GM23338 (cell line): ENCODE measurements at regions not wholly inside any gene's neighbourhood (a gene's known extent, or its start where the extent isn't known, plus 50 kb on each side); places are given as distances from the start of the nearest gene placed in this dataset.

Experiments used
- ATAC-seq: fragments of 200-7000 bp; cut with Tn5 transposase; 3 replicates; pipeline ENCODE4 v1.9.1; 2020
- DNase-seq: peaks from one replicate; pipeline ENCODE4 v3.0.0-alpha.2; 2015; ENCODE audit warnings: low spot score
- H2AFZ ChIP-seq: fragments of 200-600 bp; sonication (generic); 2 replicates; pipeline ENCODE4 v1.8.0; 2016; ENCODE audit warnings: antibody characterized with exemption, mild to moderate bottlenecking, moderate library complexity
- H3F3A ChIP-seq: fragments of 200-600 bp; sonication (generic); replicated peaks from 2 replicates; pipeline ENCODE4 v1.8.0; 2017; ENCODE audit warnings: antibody characterized with exemption, mixed run types, low read depth
- H3K27ac ChIP-seq: fragments of 200-600 bp; sonication (generic); 2 replicates; pipeline ENCODE4 v1.6.1; 2016; ENCODE audit warnings: low read depth
- H3K27me3 ChIP-seq: fragments of 200-600 bp; sonication (generic); 2 replicates; pipeline ENCODE4 v1.8.0; 2016; ENCODE audit warnings: mild to moderate bottlenecking, mixed run types, moderate library complexity; ENCODE audit not compliant: insufficient read depth
- H3K36me3 ChIP-seq: fragments of 200-600 bp; sonication (generic); 2 replicates; pipeline ENCODE4 v1.8.0; 2016; ENCODE audit warnings: mild to moderate bottlenecking; ENCODE audit not compliant: insufficient read depth
- H3K4me1 ChIP-seq: fragments of 200-600 bp; sonication (generic); 2 replicates; pipeline ENCODE4 v1.8.0; 2016; ENCODE audit warnings: mild to moderate bottlenecking, moderate library complexity; ENCODE audit not compliant: insufficient read depth
- H3K4me2 ChIP-seq: fragments of 200-600 bp; sonication (generic); 2 replicates; pipeline ENCODE4 v1.7.1; 2017; ENCODE audit warnings: mixed run types
- H3K4me3 ChIP-seq: fragments of 200-600 bp; sonication (generic); 2 replicates; pipeline ENCODE4 v1.6.1; 2016; ENCODE audit warnings: mixed run types
- H3K79me2 ChIP-seq: fragments of 200-600 bp; sonication (generic); replicated peaks from 2 replicates; pipeline ENCODE4 v1.8.0; 2017; ENCODE audit warnings: mild to moderate bottlenecking; ENCODE audit not compliant: insufficient read depth
- H3K9me2 ChIP-seq: fragments of 200-600 bp; sonication (generic); 2 replicates; pipeline ENCODE4 v1.8.0; 2017; ENCODE audit not compliant: insufficient read depth
- H4K20me1 ChIP-seq: fragments of 200-600 bp; sonication (generic); replicated peaks from 2 replicates; pipeline ENCODE4 v1.8.0; 2017; ENCODE audit warnings: mild to moderate bottlenecking; ENCODE audit not compliant: insufficient read depth
- H3K27ac Mint-ChIP-seq: 2 replicates; pipeline ENCODE4 v1.8.0; 2020; ENCODE audit warnings: inconsistent platforms, mild to moderate bottlenecking, moderate library complexity, mixed read lengths
- H3K27me3 Mint-ChIP-seq: 3 replicates; pipeline ENCODE4 v1.8.0; 2022; ENCODE audit warnings: low read depth, mild to moderate bottlenecking, moderate library complexity, mixed read lengths, inconsistent platforms; ENCODE audit not compliant: insufficient read depth, poor library complexity
- H3K36me3 Mint-ChIP-seq: 3 replicates; pipeline ENCODE4 v1.8.0; 2021; ENCODE audit warnings: low read depth, mild to moderate bottlenecking, inconsistent platforms, moderate library complexity, mixed read lengths
- H3K4me1 Mint-ChIP-seq: 3 replicates; pipeline ENCODE4 v1.8.0; 2020; ENCODE audit warnings: mild to moderate bottlenecking, inconsistent platforms, mixed read lengths
- H3K4me3 Mint-ChIP-seq: 3 replicates; pipeline ENCODE4 v1.8.0; 2021; ENCODE audit warnings: moderate library complexity, mild to moderate bottlenecking, inconsistent platforms, mixed read lengths
- H3K9me3 Mint-ChIP-seq: 3 replicates; pipeline ENCODE4 v1.8.0; 2020; ENCODE audit warnings: moderate library complexity, mild to moderate bottlenecking, inconsistent platforms, mixed read lengths
- ETS1 ChIP-seq: IDR thresholded peaks from 2 replicates; pipeline ENCODE4 v1.6.1; 2016; ENCODE audit warnings: antibody characterized with exemption
- ZNF114 ChIP-seq: fragments of 250-450 bp; sonication (Bioruptor Pico); IDR thresholded peaks from 2 replicates; pipeline ENCODE4 v1.5.0; 2020; ENCODE audit warnings: mild to moderate bottlenecking, moderate library complexity
- ZNF331 ChIP-seq: fragments of 250-450 bp; sonication (Bioruptor Pico); IDR thresholded peaks from 2 replicates; pipeline ENCODE4 v1.5.0; 2020; ENCODE audit warnings: low read depth, mild to moderate bottlenecking, moderate library complexity
- TF ChIP-seq, protein P1 (sequence below): fragments of 250-450 bp; sonication (Bioruptor Pico); IDR thresholded peaks from 2 replicates; pipeline ENCODE4 v1.5.0; 2020; ENCODE audit warnings: mild to moderate bottlenecking, moderate library complexity

DNA sequence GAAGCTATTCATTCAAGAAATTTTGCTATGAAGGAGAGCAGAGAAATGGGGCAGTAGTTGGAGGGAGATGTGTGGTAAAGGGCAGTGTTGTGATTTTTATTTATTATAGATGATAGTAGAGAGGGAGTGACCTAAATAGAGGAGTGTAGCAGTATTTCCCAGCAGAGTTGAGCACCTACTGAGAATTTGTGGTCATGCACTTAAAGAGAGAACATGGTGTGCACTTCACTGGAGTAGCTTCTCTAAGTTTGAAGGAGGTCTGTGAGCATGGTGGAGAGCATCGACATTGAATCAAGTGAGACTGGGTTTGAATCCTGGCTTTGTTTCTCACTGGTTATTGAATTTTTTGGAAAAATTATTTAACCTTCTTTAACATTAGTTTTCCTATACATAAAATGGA lies 129.2 kb downstream of the AQP4 start (continued):
- TF ChIP-seq, protein P1, sequence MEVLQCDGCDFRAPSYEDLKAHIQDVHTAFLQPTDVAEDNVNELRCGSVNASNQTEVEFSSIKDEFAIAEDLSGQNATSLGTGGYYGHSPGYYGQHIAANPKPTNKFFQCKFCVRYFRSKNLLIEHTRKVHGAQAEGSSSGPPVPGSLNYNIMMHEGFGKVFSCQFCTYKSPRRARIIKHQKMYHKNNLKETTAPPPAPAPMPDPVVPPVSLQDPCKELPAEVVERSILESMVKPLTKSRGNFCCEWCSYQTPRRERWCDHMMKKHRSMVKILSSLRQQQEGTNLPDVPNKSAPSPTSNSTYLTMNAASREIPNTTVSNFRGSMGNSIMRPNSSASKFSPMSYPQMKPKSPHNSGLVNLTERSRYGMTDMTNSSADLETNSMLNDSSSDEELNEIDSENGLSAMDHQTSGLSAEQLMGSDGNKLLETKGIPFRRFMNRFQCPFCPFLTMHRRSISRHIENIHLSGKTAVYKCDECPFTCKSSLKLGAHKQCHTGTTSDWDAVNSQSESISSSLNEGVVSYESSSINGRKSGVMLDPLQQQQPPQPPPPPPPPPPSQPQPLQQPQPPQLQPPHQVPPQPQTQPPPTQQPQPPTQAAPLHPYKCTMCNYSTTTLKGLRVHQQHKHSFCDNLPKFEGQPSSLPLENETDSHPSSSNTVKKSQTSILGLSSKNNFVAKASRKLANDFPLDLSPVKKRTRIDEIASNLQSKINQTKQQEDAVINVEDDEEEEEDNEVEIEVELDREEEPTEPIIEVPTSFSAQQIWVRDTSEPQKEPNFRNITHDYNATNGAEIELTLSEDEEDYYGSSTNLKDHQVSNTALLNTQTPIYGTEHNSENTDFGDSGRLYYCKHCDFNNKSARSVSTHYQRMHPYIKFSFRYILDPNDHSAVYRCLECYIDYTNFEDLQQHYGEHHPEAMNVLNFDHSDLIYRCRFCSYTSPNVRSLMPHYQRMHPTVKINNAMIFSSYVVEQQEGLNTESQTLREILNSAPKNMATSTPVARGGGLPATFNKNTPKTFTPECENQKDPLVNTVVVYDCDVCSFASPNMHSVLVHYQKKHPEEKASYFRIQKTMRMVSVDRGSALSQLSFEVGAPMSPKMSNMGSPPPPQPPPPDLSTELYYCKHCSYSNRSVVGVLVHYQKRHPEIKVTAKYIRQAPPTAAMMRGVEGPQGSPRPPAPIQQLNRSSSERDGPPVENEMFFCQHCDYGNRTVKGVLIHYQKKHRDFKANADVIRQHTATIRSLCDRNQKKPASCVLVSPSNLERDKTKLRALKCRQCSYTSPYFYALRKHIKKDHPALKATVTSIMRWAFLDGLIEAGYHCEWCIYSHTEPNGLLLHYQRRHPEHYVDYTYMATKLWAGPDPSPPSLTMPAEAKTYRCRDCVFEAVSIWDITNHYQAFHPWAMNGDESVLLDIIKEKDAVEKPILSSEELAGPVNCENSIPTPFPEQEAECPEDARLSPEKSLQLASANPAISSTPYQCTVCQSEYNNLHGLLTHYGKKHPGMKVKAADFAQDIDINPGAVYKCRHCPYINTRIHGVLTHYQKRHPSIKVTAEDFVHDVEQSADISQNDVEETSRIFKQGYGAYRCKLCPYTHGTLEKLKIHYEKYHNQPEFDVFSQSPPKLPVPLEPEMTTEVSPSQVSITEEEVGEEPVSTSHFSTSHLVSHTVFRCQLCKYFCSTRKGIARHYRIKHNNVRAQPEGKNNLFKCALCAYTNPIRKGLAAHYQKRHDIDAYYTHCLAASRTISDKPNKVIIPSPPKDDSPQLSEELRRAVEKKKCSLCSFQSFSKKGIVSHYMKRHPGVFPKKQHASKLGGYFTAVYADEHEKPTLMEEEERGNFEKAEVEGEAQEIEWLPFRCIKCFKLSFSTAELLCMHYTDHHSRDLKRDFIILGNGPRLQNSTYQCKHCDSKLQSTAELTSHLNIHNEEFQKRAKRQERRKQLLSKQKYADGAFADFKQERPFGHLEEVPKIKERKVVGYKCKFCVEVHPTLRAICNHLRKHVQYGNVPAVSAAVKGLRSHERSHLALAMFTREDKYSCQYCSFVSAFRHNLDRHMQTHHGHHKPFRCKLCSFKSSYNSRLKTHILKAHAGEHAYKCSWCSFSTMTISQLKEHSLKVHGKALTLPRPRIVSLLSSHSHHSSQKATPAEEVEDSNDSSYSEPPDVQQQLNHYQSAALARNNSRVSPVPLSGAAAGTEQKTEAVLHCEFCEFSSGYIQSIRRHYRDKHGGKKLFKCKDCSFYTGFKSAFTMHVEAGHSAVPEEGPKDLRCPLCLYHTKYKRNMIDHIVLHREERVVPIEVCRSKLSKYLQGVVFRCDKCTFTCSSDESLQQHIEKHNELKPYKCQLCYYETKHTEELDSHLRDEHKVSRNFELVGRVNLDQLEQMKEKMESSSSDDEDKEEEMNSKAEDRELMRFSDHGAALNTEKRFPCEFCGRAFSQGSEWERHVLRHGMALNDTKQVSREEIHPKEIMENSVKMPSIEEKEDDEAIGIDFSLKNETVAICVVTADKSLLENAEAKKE, result no peak
- no peak for TF ChIP-seq ZNF331 (CRISPR knock-in tag)

- H3K27ac ChIP-seq, result no peak overlapping the region
- no peaks in the 10 kb centered on the region for H3K27me3 ChIP-seq
- DNase-seq (no peak), ATAC-seq (no peak)
- Mint-ChIP-seq H3K4me1 (peaks cover 15% of the 10 kb centered on the region), H3K27me3 (peaks cover under 1% of the 10 kb centered on the region), H3K4me3 (no peak overlapping the region), H3K9me3 (peaks cover 13% of the 10 kb centered on the region), H3K36me3 (0 out of 3 replicates have a peak, but pooled peaks cover 4% of the 10 kb centered on the region), H3K27ac (no peak overlapping the region)
- no peak overlapping the region for H3K4me3 ChIP-seq
- H3K4me1 ChIP-seq, result no peaks in the 10 kb centered on the region
- H2AFZ ChIP-seq, result no peak overlapping the region
- no peaks in the 10 kb centered on the region for H4K20me1 ChIP-seq
- H3K36me3 ChIP-seq, result no peaks in the 10 kb centered on the region
- no peaks in the 10 kb centered on the region for H3K79me2 ChIP-seq
- H3K4me2 ChIP-seq, result no peak overlapping the region
- H3F3A ChIP-seq, result no peaks in the 10 kb centered on the region
- peaks cover 7% of the 10 kb centered on the region; the same call in 1 of the 2 replicates for H3K9me2 ChIP-seq
- no peak for TF ChIP-seq ZNF114
- TF ChIP-seq, protein P1, result no peak
- no peak for TF ChIP-seq ZNF331 (CRISPR knock-in tag)
- TF ChIP-seq ETS1, result no peak
Measured at GRCh38 chr18:26734760-26735159, 130.7 kb downstream of the AQP4 start.
